Neural cell (in vitro differentiated cells): ENCODE measurements at regions not wholly inside any gene's neighbourhood (a gene's known extent, or its start where the extent isn't known, plus 50 kb on each side); places are given as distances from the start of the nearest gene placed in this dataset.

Experiments used
- H2AFZ ChIP-seq: fragments of 200-600, 300-800 bp; sonication (generic), shearing (Covaris generic); 2 replicates; pipeline ENCODE4 v1.6.0; 2014; ENCODE audit warnings: low read depth, mild to moderate bottlenecking, antibody characterized with exemption, low read length, moderate library complexity
- H3F3A ChIP-seq: fragments of 200-600 bp; shearing (Covaris generic); 2 replicates; pipeline ENCODE4 v1.6.1; 2016; ENCODE audit warnings: mild to moderate bottlenecking, moderate library complexity, mixed read lengths, antibody characterized with exemption, low read length; ENCODE audit not compliant: insufficient read depth, poor library complexity, severe bottlenecking
- H3K27ac ChIP-seq: fragments of 200-600, 300-800 bp; sonication (generic), shearing (Covaris generic); 2 replicates; pipeline ENCODE4 v1.5.1; 2014; ENCODE audit warnings: mild to moderate bottlenecking, low read length, moderate library complexity
- H3K27me3 ChIP-seq: fragments of 300-800, 200-600 bp; sonication (generic), shearing (Covaris generic); 2 replicates; pipeline ENCODE4 v1.6.0; 2014; ENCODE audit warnings: mild to moderate bottlenecking, low read depth, low read length, moderate library complexity; ENCODE audit not compliant: insufficient read depth
- H3K36me3 ChIP-seq: fragments of 300-800, 200-600 bp; sonication (generic), shearing (Covaris generic); 2 replicates; pipeline ENCODE4 v1.5.1; 2014; ENCODE audit warnings: mild to moderate bottlenecking, antibody characterized with exemption, low read length, moderate library complexity; ENCODE audit not compliant: insufficient read depth
- H3K4me2 ChIP-seq: fragments of 300-800, 200-600 bp; sonication (generic), shearing (Covaris generic); 2 replicates; pipeline ENCODE4 v1.6.0; 2014; ENCODE audit warnings: mild to moderate bottlenecking, low read length
- H3K4me3 ChIP-seq: fragments of 300-800, 200-600 bp; sonication (generic), shearing (Covaris generic); 2 replicates; pipeline ENCODE4 v1.5.1; 2014; ENCODE audit warnings: mild to moderate bottlenecking, low read length, moderate library complexity
- H3K79me2 ChIP-seq: fragments of 200-600 bp; shearing (Covaris generic); replicated peaks from 2 replicates; pipeline ENCODE4 v1.6.0; 2014; ENCODE audit warnings: mild to moderate bottlenecking, low read length, moderate library complexity; ENCODE audit not compliant: insufficient read depth
- H3K9ac ChIP-seq: fragments of 300-800, 200-600 bp; sonication (generic), shearing (Covaris generic); 2 replicates; pipeline ENCODE4 v1.6.1; 2016; ENCODE audit warnings: mild to moderate bottlenecking, low read length, mixed read lengths
- H3K9me2 ChIP-seq: fragments of 200-600 bp; shearing (Covaris generic); 2 replicates; pipeline ENCODE4 v1.6.1; 2016; ENCODE audit warnings: mild to moderate bottlenecking, low read length, mixed read lengths; ENCODE audit not compliant: insufficient read depth
- H3K9me3 ChIP-seq: fragments of 200-600, 300-800 bp; sonication (generic), shearing (Covaris generic); 2 replicates; pipeline ENCODE4 v1.6.1; 2016; ENCODE audit warnings: mild to moderate bottlenecking, mixed run types, low read length, moderate library complexity, mixed read lengths
- H4K20me1 ChIP-seq: fragments of 200-600 bp; shearing (Covaris generic); 2 replicates; pipeline ENCODE4 v1.6.1; 2016; ENCODE audit warnings: mild to moderate bottlenecking, mixed run types; ENCODE audit not compliant: insufficient read depth
- CTCF ChIP-seq: fragments of 450-650 bp; IDR thresholded peaks from 2 replicates; pipeline ENCODE4 v1.5.1; 2014; ENCODE audit warnings: antibody characterized with exemption, mild to moderate bottlenecking, moderate library complexity; ENCODE audit not compliant: poor library complexity, severe bottlenecking
- EP300 ChIP-seq: fragments of 450-650 bp; conservative IDR thresholded peaks from 2 replicates; pipeline ENCODE4 v1.6.1; 2014; ENCODE audit warnings: antibody characterized with exemption, mild to moderate bottlenecking, moderate library complexity; ENCODE audit not compliant: poor library complexity, severe bottlenecking
- EZH2 ChIP-seq: fragments of 200-600, 300-800 bp; shearing (Covaris generic), sonication (generic); IDR thresholded peaks from 2 replicates; pipeline ENCODE4 v1.6.1; 2014; ENCODE audit warnings: antibody characterized with exemption, low read length, borderline replicate concordance, mild to moderate bottlenecking; ENCODE audit not compliant: insufficient read depth, poor library complexity, severe bottlenecking
- MXI1 ChIP-seq: fragments of 450-650 bp; conservative IDR thresholded peaks from 2 replicates; pipeline ENCODE4 v1.6.1; 2014; ENCODE audit warnings: antibody characterized with exemption, mild to moderate bottlenecking; ENCODE audit not compliant: poor library complexity, severe bottlenecking
- POLR2AphosphoS5 ChIP-seq: IDR thresholded peaks from 2 replicates; pipeline ENCODE4 v1.6.1; 2012
- RAD21 ChIP-seq: fragments of 450-650 bp; conservative IDR thresholded peaks from 2 replicates; pipeline ENCODE4 v1.6.1; 2014; ENCODE audit warnings: antibody characterized with exemption, mild to moderate bottlenecking, moderate library complexity
- REST ChIP-seq: IDR thresholded peaks from 2 replicates; pipeline ENCODE4 v1.6.1; 2012; ENCODE audit warnings: borderline replicate concordance
- SMC3 ChIP-seq: fragments of 450-650 bp; conservative IDR thresholded peaks from 2 replicates; pipeline ENCODE4 v1.6.1; 2014; ENCODE audit warnings: antibody characterized with exemption, mild to moderate bottlenecking, moderate library complexity; ENCODE audit not compliant: poor library complexity
- TAF1 ChIP-seq: IDR thresholded peaks from 2 replicates; pipeline ENCODE4 v1.6.1; 2012; ENCODE audit warnings: low read depth

GRCh38 chr16:55035029-55035428 is 104.4 kb downstream of the IRX5 start:
- H3K9me2 ChIP-seq = no peaks in the 10 kb centered on the region
- H3K4me3 ChIP-seq = no peak overlapping the region
- no peak overlapping the region for H3K4me2 ChIP-seq
- H2AFZ ChIP-seq = no peak overlapping the region
- TF ChIP-seq SMC3 (no peak), TAF1 (no peak), CTCF (no peak), EP300 (no peak), RAD21 (no peak), MXI1 (no peak), REST (no peak), EZH2 (no peak)
- H3K79me2 ChIP-seq = no peaks in the 10 kb centered on the region
- no peaks in the 10 kb centered on the region for H3F3A ChIP-seq
- no peak overlapping the region for H3K9ac ChIP-seq
- no peak overlapping the region for H3K27ac ChIP-seq
- no peaks in the 10 kb centered on the region for H3K9me3 ChIP-seq
- no peaks in the 10 kb centered on the region for H3K36me3 ChIP-seq
- H4K20me1 ChIP-seq = no peaks in the 10 kb centered on the region
- H3K27me3 ChIP-seq = no peaks in the 10 kb centered on the region

GRCh38 chr16:55035956-55036355 is 105.3 kb downstream of the IRX5 start:
- TF ChIP-seq SMC3 = no peak
- no peak for TF ChIP-seq REST
- no peak for TF ChIP-seq RAD21
- no peak for TF ChIP-seq EP300
- no peak for TF ChIP-seq EZH2
- no peak for TF ChIP-seq TAF1
- TF ChIP-seq POLR2AphosphoS5 = no peak
- no peak for TF ChIP-seq MXI1
- no peak for TF ChIP-seq CTCF
- no peaks in the 10 kb centered on the region for H3F3A ChIP-seq
- no peaks in the 10 kb centered on the region for H4K20me1 ChIP-seq
- no peaks in the 10 kb centered on the region for H3K9me3 ChIP-seq
- no peaks in the 10 kb centered on the region for H3K36me3 ChIP-seq
- no peak overlapping the region for H3K4me3 ChIP-seq
- H3K27ac ChIP-seq = no peak overlapping the region
- H3K9me2 ChIP-seq = no peaks in the 10 kb centered on the region
- no peak overlapping the region for H3K4me2 ChIP-seq
- H3K9ac ChIP-seq = no peak overlapping the region
- no peak overlapping the region for H2AFZ ChIP-seq
- H3K79me2 ChIP-seq = no peaks in the 10 kb centered on the region
- no peaks in the 10 kb centered on the region for H3K27me3 ChIP-seq
